ENCODE measurements at regions not wholly inside any gene's neighbourhood (a gene's known extent, or its start where the extent isn't known, plus 50 kb on each side); places are given as distances from the start of the nearest gene placed in this dataset.

GRCh38 chr7:156590212-156590611 is 50.4 kb upstream of the RNF32 start:
- Histone ChIP-seq H3K4me3 (no peak overlapping the region), H3K27me3 (no peaks in the 10 kb centered on the region), H3K36me3 (no peaks in the 10 kb centered on the region), H3K4me1 (ENCODE audit: insufficient read depth) (no peaks in the 10 kb centered on the region), H3K27ac (no peak overlapping the region), H3K9me3 (peaks cover 0 to 3% of the 10 kb centered on the region in 2 donors)
- no peak for DNase-seq
- no peak for TF ChIP-seq CTCF (IDR thresholded peaks at IDR 0.05)
- no peak for TF ChIP-seq POLR2A (IDR thresholded peaks at IDR 0.05)
- TF ChIP-seq EP300 (IDR thresholded peaks at IDR 0.05) = no peak
- 67 to 73% (median 68%) methylated on average over 6 of the region's 6 CpGs for WGBS, 3 donors
- intact Hi-C loops (cut with DNase I) = no loop called here

- no peak overlapping the region for H3K4me3 ChIP-seq
- no peaks in the 10 kb centered on the region for H3K4me1 ChIP-seq (ENCODE audit: insufficient read depth)
- DNase-seq = no peak
- intact Hi-C loops (cut with DNase I) = loop anchor here in 1 of 4 donors (10.0 kb wide), 1 partner anchor 495 kb away; no protein-coding TSS in a partner anchor
- no peaks in the 10 kb centered on the region for H3K36me3 ChIP-seq
- H3K9me3 ChIP-seq = peaks cover 0 to 3% of the 10 kb centered on the region in 2 donors
- no peak for TF ChIP-seq EP300 (IDR thresholded peaks at IDR 0.05)
- TF ChIP-seq CTCF (IDR thresholded peaks at IDR 0.05) = no peak
- no peak for TF ChIP-seq POLR2A (IDR thresholded peaks at IDR 0.05)
- WGBS, 3 donors = 78 to 85% (median 79%) methylated on average over 2 of the region's 2 CpGs
- no peak overlapping the region for H3K27ac ChIP-seq
- H3K27me3 ChIP-seq = no peaks in the 10 kb centered on the region
Observed at GRCh38 chr7:156589808-156590207, 50.8 kb upstream of the RNF32 start.

- Histone ChIP-seq H3K36me3 (no peaks in the 10 kb centered on the region), H3K4me3 (no peak overlapping the region), H3K4me1 (ENCODE audit: insufficient read depth) (no peaks in the 10 kb centered on the region), H3K27ac (no peak overlapping the region), H3K27me3 (no peaks in the 10 kb centered on the region), H3K9me3 (peaks cover 0 to 3% of the 10 kb centered on the region in 2 donors)
- WGBS, 3 donors = 93 to 96% (median 94%) methylated on average over 1 of the region's 1 CpG
- DNase-seq = no peak
- TF ChIP-seq POLR2A (IDR thresholded peaks at IDR 0.05) = no peak
- no peak for TF ChIP-seq CTCF (IDR thresholded peaks at IDR 0.05)
- intact Hi-C loops (cut with DNase I) = loop anchor here in 1 of 4 donors (10.0 kb wide), 1 partner anchor 499 kb away; no protein-coding TSS in a partner anchor
Observed at GRCh38 chr7:156585926-156586325, 54.6 kb upstream of the RNF32 start.

GRCh38 chr7:156585025-156585648 is 55.4 kb upstream of the RNF32 start:
- intact Hi-C loops (cut with DNase I) = loop anchor here in 1 of 4 donors (10.0 kb wide), 1 partner anchor 500 kb away; no protein-coding TSS in a partner anchor
- no peak for DNase-seq
- Histone ChIP-seq H3K27ac (no peak overlapping the region), H3K4me3 (no peak overlapping the region), H3K4me1 (ENCODE audit: insufficient read depth) (no peaks in the 10 kb centered on the region), H3K36me3 (no peaks in the 10 kb centered on the region), H3K9me3 (peaks cover 0 to 3% of the 10 kb centered on the region in 2 donors), H3K27me3 (no peaks in the 10 kb centered on the region)
- no peak for TF ChIP-seq POLR2A (IDR thresholded peaks at IDR 0.05)
- no peak for TF ChIP-seq EP300 (IDR thresholded peaks at IDR 0.05)
- TF ChIP-seq CTCF (IDR thresholded peaks at IDR 0.05) = no peak
- 30 to 35% (median 35%) methylated on average over 6 of the region's 6 CpGs for WGBS, 3 donors

All from ovary (tissue), 7 donors.